Inflammatory macrophage treated with lipopolysaccharide for 1 hour (primary cell): ENCODE measurements at regions not wholly inside any gene's neighbourhood (a gene's known extent, or its start where the extent isn't known, plus 50 kb on each side); places are given as distances from the start of the nearest gene placed in this dataset.

Source experiments
- DNase-seq, 2 donors: peaks; one replicate each; pipeline ENCODE4 v3.0.0-alpha.2; 2020 to 2022

- no peak for DNase-seq
Measured at GRCh38 chr19:5235458-5236219, 105.0 kb downstream of the PTPRS start.

GRCh38 chr19:5234412-5234811 lies 106.2 kb downstream of the PTPRS start:
- DNase-seq, result no peak

GRCh38 chr19:5232798-5233505 lies 107.7 kb downstream of the PTPRS start:
- no peak for DNase-seq

- DNase-seq, result no peak
Measured at GRCh38 chr19:5231857-5232678, 108.5 kb downstream of the PTPRS start.

- DNase-seq, result no peak
Measured at GRCh38 chr19:5230730-5231555, 109.7 kb downstream of the PTPRS start.

GRCh38 chr19:5229778-5230335 lies 110.8 kb downstream of the PTPRS start:
- no peak for DNase-seq

GRCh38 chr19:5228932-5229777 lies 111.5 kb downstream of the PTPRS start:
- peak in 1 of 2 donors; percentile 2 for DNase-seq

GRCh38 chr19:5228490-5228889 lies 112.1 kb downstream of the PTPRS start:
- no peak for DNase-seq

GRCh38 chr19:5225486-5226345 lies 114.9 kb downstream of the PTPRS start:
- no peak for DNase-seq

- no peak for DNase-seq
Measured at GRCh38 chr19:5224480-5224879, 116.1 kb downstream of the PTPRS start.

- DNase-seq, result no peak
Measured at GRCh38 chr19:5222821-5223321, 117.7 kb downstream of the PTPRS start.

- no peak for DNase-seq
Measured at GRCh38 chr19:5222178-5222577, 118.4 kb downstream of the PTPRS start.

GRCh38 chr19:5220866-5221265 lies 119.7 kb downstream of the PTPRS start:
- DNase-seq, result no peak

GRCh38 chr19:5220361-5220760 lies 120.3 kb downstream of the PTPRS start:
- no peak for DNase-seq

GRCh38 chr19:5219551-5220304 lies 120.9 kb downstream of the PTPRS start:
- DNase-seq, result no peak

GRCh38 chr19:5218963-5219530 lies 121.6 kb downstream of the PTPRS start:
- DNase-seq, result no peak

GRCh38 chr19:5218255-5218855 lies 122.3 kb downstream of the PTPRS start:
- DNase-seq, result no peak

- no peak for DNase-seq
Measured at GRCh38 chr19:5217171-5217570, 123.4 kb downstream of the PTPRS start.
